Neuronal stem cell (in vitro differentiated cells): ENCODE measurements at regions not wholly inside any gene's neighbourhood (a gene's known extent, or its start where the extent isn't known, plus 50 kb on each side); places are given as distances from the start of the nearest gene placed in this dataset.
"Not testable (repeated sequence)": the region's sequence is repeated elsewhere in the genome, so short reads cannot be mapped to it uniquely, and the experiment has no call there.

Source experiments
- DNase-seq: peaks from one replicate; pipeline ENCODE4 v3.0.0-alpha.2; 2013; ENCODE audit warnings: low spot score
- H2AFZ ChIP-seq: one replicate; pipeline ENCODE4 v1.6.1; 2013; ENCODE audit warnings: mild to moderate bottlenecking, low read length, inconsistent platforms
- H2AK5ac ChIP-seq: 2 replicates; pipeline ENCODE4 v1.6.1; 2013; ENCODE audit warnings: low read depth, mild to moderate bottlenecking, inconsistent platforms, low read length, moderate library complexity, mixed read lengths
- H2BK120ac ChIP-seq: 2 replicates; pipeline ENCODE4 v1.6.1; 2013; ENCODE audit warnings: low read depth, mild to moderate bottlenecking, inconsistent platforms, low read length, moderate library complexity, mixed read lengths
- H2BK12ac ChIP-seq: one replicate; pipeline ENCODE4 v1.6.1; 2013; ENCODE audit warnings: low read length, inconsistent platforms
- H2BK15ac ChIP-seq: 2 replicates; pipeline ENCODE4 v1.6.1; 2013; ENCODE audit warnings: mild to moderate bottlenecking, low read length, inconsistent platforms, mixed read lengths
- H2BK5ac ChIP-seq: one replicate; pipeline ENCODE4 v1.6.1; 2013; ENCODE audit warnings: inconsistent platforms, mild to moderate bottlenecking, low read length, moderate library complexity
- H3K14ac ChIP-seq: one replicate; pipeline ENCODE4 v1.6.1; 2013; ENCODE audit warnings: low read length, inconsistent platforms
- H3K18ac ChIP-seq: 2 replicates; pipeline ENCODE4 v1.6.1; 2013; ENCODE audit warnings: low read length, inconsistent platforms
- H3K23ac ChIP-seq: 2 replicates; pipeline ENCODE4 v1.6.1; 2013; ENCODE audit warnings: low read depth, mild to moderate bottlenecking, mixed read lengths, low read length, inconsistent platforms; ENCODE audit not compliant: poor library complexity
- H3K27ac ChIP-seq: replicated peaks from 3 replicates; pipeline ENCODE4 v1.5.1; 2013; ENCODE audit warnings: low read length, inconsistent platforms
- H3K27me3 ChIP-seq, 3 experiments: 2 replicates each; pipeline ENCODE4 v1.6.1; 2013; ENCODE audit warnings: low read length in 3 of 3, mild to moderate bottlenecking in 2 of 3, inconsistent platforms in 1 of 3, low read depth in 1 of 3, mixed read lengths in 1 of 3, moderate library complexity in 1 of 3; ENCODE audit not compliant: control insufficient read depth in 3 of 3, insufficient read depth in 3 of 3
- H3K36me3 ChIP-seq, 2 donors: replicated peaks in 1 of 2; 2 replicates each; pipeline ENCODE4 v1.6.1; 2013; ENCODE audit warnings: low read length in 2 of 2; ENCODE audit not compliant: control insufficient read depth in 2 of 2, insufficient read depth in 2 of 2
- H3K4ac ChIP-seq: 2 replicates; pipeline ENCODE4 v1.6.1; 2013; ENCODE audit warnings: inconsistent platforms, mild to moderate bottlenecking, low read length, moderate library complexity
- H3K4me1 ChIP-seq, 2 donors: 1 replicate in 1 of 2; 2 replicates in 1 of 2; pipeline ENCODE4 v1.6.1; 2013; ENCODE audit warnings: low read length in 2 of 2, low read depth in 1 of 2; ENCODE audit not compliant: control insufficient read depth in 2 of 2, insufficient read depth in 1 of 2
- H3K4me2 ChIP-seq: one replicate; pipeline ENCODE4 v1.6.1; 2013; ENCODE audit warnings: mild to moderate bottlenecking, low read length, inconsistent platforms; ENCODE audit not compliant: insufficient read depth, poor library complexity, severe bottlenecking
- H3K4me3 ChIP-seq, 2 donors: 2 replicates each; pipeline ENCODE4 v1.5.1; 2013; ENCODE audit warnings: low read length in 2 of 2, mild to moderate bottlenecking in 2 of 2, inconsistent platforms in 1 of 2, moderate library complexity in 1 of 2
- H3K79me1 ChIP-seq: one replicate; pipeline ENCODE4 v1.6.1; 2013; ENCODE audit warnings: low read depth, mild to moderate bottlenecking, inconsistent platforms, low read length, moderate library complexity
- H3K9ac ChIP-seq: one replicate; pipeline ENCODE4 v1.6.1; 2013; ENCODE audit warnings: mild to moderate bottlenecking, low read depth, low read length, inconsistent platforms; ENCODE audit not compliant: poor library complexity
- H3K9me3 ChIP-seq, 2 donors: replicated peaks in 1 of 2; 2 replicates each; pipeline versions ENCODE3 to v1.6.1; 2013; ENCODE audit warnings: low read length in 2 of 2, mild to moderate bottlenecking in 2 of 2, inconsistent platforms in 1 of 2, low read depth in 1 of 2, mixed read lengths in 1 of 2, moderate library complexity in 1 of 2; ENCODE audit not compliant: control insufficient read depth in 2 of 2, insufficient read depth in 1 of 2
- H4K8ac ChIP-seq: one replicate; pipeline ENCODE4 v1.6.1; 2013; ENCODE audit warnings: low read depth, mild to moderate bottlenecking, inconsistent platforms, low read length, moderate library complexity
- H4K91ac ChIP-seq: one replicate; pipeline ENCODE4 v1.6.1; 2013; ENCODE audit warnings: low read length, low read depth, mild to moderate bottlenecking, inconsistent platforms; ENCODE audit not compliant: poor library complexity
- WGBS, 2 donors: extraction: QIAGEN DNeasy Blood & Tissue Kit; methylation state at CpG; one replicate each; pipeline ENCODE4 v1.1.7; 2013; ENCODE audit warnings: missing lambda C conversion rate in 2 of 2, mixed read lengths in 1 of 2; ENCODE audit not compliant: insufficient read length in 2 of 2, insufficient replicate concordance in 1 of 2; ENCODE audit errors: extremely low coverage in 2 of 2; 5-methylcytosine and 5-hydroxymethylcytosine counted together

GRCh38 chrX:115913575-115913974 is 257.0 kb upstream of the AGTR2 start:
- Histone ChIP-seq H3K18ac (no peak overlapping the region), H3K27ac (no peak overlapping the region), H3K14ac (no peak overlapping the region)

GRCh38 chrX:115915625-115916024 is 254.9 kb upstream of the AGTR2 start:
- H3K23ac ChIP-seq, H3K27me3 ChIP-seq, H3K36me3 ChIP-seq, H2BK12ac ChIP-seq, H3K4me2 ChIP-seq, H2AK5ac ChIP-seq, H3K4me1 ChIP-seq, H2BK120ac ChIP-seq, H3K18ac ChIP-seq, H3K27ac ChIP-seq, H3K4me3 ChIP-seq, H3K79me1 ChIP-seq, DNase-seq, H2AFZ ChIP-seq, H2BK15ac ChIP-seq, H2BK5ac ChIP-seq, H3K9ac ChIP-seq, H4K8ac ChIP-seq, H4K91ac ChIP-seq, H3K14ac ChIP-seq, H3K4ac ChIP-seq, H3K9me3 ChIP-seq: not testable (repeated sequence)
- no CpG with 5 or more reads among the region's 3 CpGs for WGBS, 2 donors

More at GRCh38 chrX:115913575-115913974, 257.0 kb upstream of the AGTR2 start:
- H3K9me3 ChIP-seq, result peaks cover 2 to 3% of the 10 kb centered on the region in 2 donors
- H2AFZ ChIP-seq, result no peak overlapping the region
- peaks cover 0 to 6% (median 0%) of the 10 kb centered on the region in 3 experiments for H3K27me3 ChIP-seq
- H3K23ac ChIP-seq, result no peak overlapping the region
- no peak overlapping the region for H3K9ac ChIP-seq
- H4K91ac ChIP-seq, result no peak overlapping the region
- H3K4ac ChIP-seq, result no peak overlapping the region
- no peaks in the 10 kb centered on the region for H3K4me1 ChIP-seq
- H3K36me3 ChIP-seq, result no peaks in the 10 kb centered on the region
- H2BK120ac ChIP-seq, result no peak overlapping the region
- no peak overlapping the region for H2BK5ac ChIP-seq
- no peak overlapping the region for H3K4me2 ChIP-seq
- no peak overlapping the region for H2BK12ac ChIP-seq
- DNase-seq, result no peak
- H2AK5ac ChIP-seq, result no peak overlapping the region
- H2BK15ac ChIP-seq, result no peak overlapping the region
- H3K4me3 ChIP-seq, result no peak overlapping the region
- H4K8ac ChIP-seq, result no peak overlapping the region
- H3K79me1 ChIP-seq, result peaks cover 4% of the 10 kb centered on the region

- DNase-seq, result no peak
- Histone ChIP-seq H3K4me1 (no peaks in the 10 kb centered on the region), H2BK5ac (no peak overlapping the region), H3K27me3 (peaks cover 0 to 10% (median 0%) of the 10 kb centered on the region in 3 experiments), H4K91ac (no peak overlapping the region), H2BK120ac (no peak overlapping the region), H2BK15ac (no peak overlapping the region), H2BK12ac (no peak overlapping the region), H3K18ac (no peak overlapping the region), H3K36me3 (no peaks in the 10 kb centered on the region), H3K14ac (no peak overlapping the region), H3K4me2 (no peak overlapping the region), H3K4me3 (no peak overlapping the region), H3K9me3 (peaks cover 2 to 15% of the 10 kb centered on the region in 2 donors), H3K27ac (no peak overlapping the region), H2AFZ (no peak overlapping the region), H2AK5ac (no peak overlapping the region), H3K79me1 (no peaks in the 10 kb centered on the region), H3K4ac (no peak overlapping the region), H3K23ac (no peak overlapping the region), H3K9ac (no peak overlapping the region), H4K8ac (no peak overlapping the region)
- no CpG with 5 or more reads among the region's 1 CpG for WGBS, 2 donors
These were observed 241.1 kb upstream of the AGTR2 start for GRCh38 chrX:115929480-115929879.

DNA sequence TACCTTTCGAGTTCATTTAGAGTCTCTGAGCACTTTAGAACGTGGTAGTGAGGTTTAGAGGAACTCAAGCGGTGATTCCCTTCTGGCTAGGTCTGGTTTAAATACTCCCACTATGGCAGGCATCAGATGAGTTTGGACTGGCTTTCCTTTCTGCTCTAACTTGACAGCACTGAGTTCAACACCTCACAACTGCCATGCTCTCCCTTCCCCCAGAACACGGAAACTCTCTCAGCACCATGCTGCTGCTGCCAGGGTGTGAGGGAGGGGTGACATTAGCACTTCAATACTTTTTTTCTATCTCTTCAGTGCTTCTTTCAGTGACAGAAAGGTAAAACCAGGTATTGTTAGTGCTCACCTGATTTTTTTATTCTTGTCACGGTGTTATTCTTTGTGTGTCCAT is 234.5 kb upstream of the AGTR2 start:
- Histone ChIP-seq H3K36me3 (no peaks in the 10 kb centered on the region), H3K4ac (no peak overlapping the region), H3K9ac (no peak overlapping the region), H2BK12ac (no peak overlapping the region), H2AFZ (no peak overlapping the region), H3K18ac (no peak overlapping the region), H3K4me2 (no peak overlapping the region), H3K27me3 (peaks cover 0 to 24% (median 0%) of the 10 kb centered on the region in 3 experiments), H2BK120ac (no peak overlapping the region), H3K27ac (no peak overlapping the region), H4K8ac (no peak overlapping the region), H3K23ac (no peak overlapping the region), H3K9me3 (peaks cover 0 to 4% of the 10 kb centered on the region in 2 donors), H3K4me3 (no peak overlapping the region), H2BK5ac (no peak overlapping the region), H3K4me1 (no peaks in the 10 kb centered on the region), H2AK5ac (no peak overlapping the region), H3K14ac (no peak overlapping the region), H4K91ac (no peak overlapping the region), H2BK15ac (no peak overlapping the region), H3K79me1 (no peaks in the 10 kb centered on the region)
- no peak for DNase-seq
- WGBS, 2 donors, result no CpG with 5 or more reads among the region's 5 CpGs
